Smooth muscle cell (in vitro differentiated cells): ENCODE measurements at regions not wholly inside any gene's neighbourhood (a gene's known extent, or its start where the extent isn't known, plus 50 kb on each side); places are given as distances from the start of the nearest gene placed in this dataset.

Experiments used
- DNase-seq: peaks from one replicate; lab custom pipeline; 2025; ENCODE audit not compliant: unreplicated experiment; lab: John Stamatoyannopoulos, UW
- H2AFZ ChIP-seq: fragments of 200-600 bp; sonication (generic); 2 replicates; pipeline ENCODE4 v1.6.0; 2016; ENCODE audit warnings: antibody characterized with exemption, low read depth, mild to moderate bottlenecking
- H3F3A ChIP-seq: fragments of 200-600 bp; sonication (generic); 2 replicates; pipeline ENCODE4 v1.6.0; 2017; ENCODE audit warnings: antibody characterized with exemption, low read depth
- H3K27ac ChIP-seq: fragments of 200-600 bp; sonication (generic); 2 replicates; pipeline ENCODE4 v1.5.1; 2016; ENCODE audit warnings: low read depth, mild to moderate bottlenecking
- H3K27me3 ChIP-seq: fragments of 200-600 bp; sonication (generic); 2 replicates; pipeline ENCODE4 v1.6.1; 2016; ENCODE audit warnings: low read depth, mild to moderate bottlenecking
- H3K36me3 ChIP-seq: fragments of 200-600 bp; sonication (generic); 2 replicates; pipeline ENCODE4 v1.5.1; 2016; ENCODE audit warnings: low read depth
- H3K4me1 ChIP-seq: fragments of 200-600 bp; sonication (generic); 2 replicates; pipeline ENCODE4 v1.5.1; 2016; ENCODE audit warnings: low read depth
- H3K4me2 ChIP-seq: fragments of 200-600 bp; sonication (generic); 2 replicates; pipeline ENCODE4 v1.6.0; 2016; ENCODE audit warnings: mild to moderate bottlenecking
- H3K4me3 ChIP-seq: fragments of 200-600 bp; sonication (generic); 2 replicates; pipeline ENCODE4 v1.5.1; 2016; ENCODE audit warnings: mild to moderate bottlenecking
- H3K79me2 ChIP-seq: fragments of 200-600 bp; sonication (generic); 2 replicates; pipeline ENCODE4 v1.6.0; 2016; ENCODE audit warnings: low read depth, mild to moderate bottlenecking
- H3K9ac ChIP-seq: fragments of 200-600 bp; sonication (generic); 2 replicates; pipeline ENCODE4 v1.6.0; 2016; ENCODE audit warnings: low read depth
- H3K9me3 ChIP-seq: fragments of 200-600 bp; sonication (generic); replicated peaks from 2 replicates; pipeline ENCODE4 v1.5.1; 2016; ENCODE audit warnings: low read depth
- H4K20me1 ChIP-seq: fragments of 200-600 bp; sonication (generic); 2 replicates; pipeline ENCODE4 v1.6.0; 2016; ENCODE audit warnings: low read depth
- CTCF ChIP-seq: fragments of 200-600 bp; sonication (generic); IDR thresholded peaks from 2 replicates; pipeline ENCODE4 v1.5.1; 2017; ENCODE audit warnings: borderline replicate concordance, mild to moderate bottlenecking, antibody characterized with exemption; ENCODE audit not compliant: insufficient read depth, poor library complexity, severe bottlenecking
- WGBS: methylation state at CpG from one replicate; pipeline ENCODE4 v1.1.7; 2016; ENCODE audit warnings: low lambda C conversion rate; 5-methylcytosine and 5-hydroxymethylcytosine counted together

DNA sequence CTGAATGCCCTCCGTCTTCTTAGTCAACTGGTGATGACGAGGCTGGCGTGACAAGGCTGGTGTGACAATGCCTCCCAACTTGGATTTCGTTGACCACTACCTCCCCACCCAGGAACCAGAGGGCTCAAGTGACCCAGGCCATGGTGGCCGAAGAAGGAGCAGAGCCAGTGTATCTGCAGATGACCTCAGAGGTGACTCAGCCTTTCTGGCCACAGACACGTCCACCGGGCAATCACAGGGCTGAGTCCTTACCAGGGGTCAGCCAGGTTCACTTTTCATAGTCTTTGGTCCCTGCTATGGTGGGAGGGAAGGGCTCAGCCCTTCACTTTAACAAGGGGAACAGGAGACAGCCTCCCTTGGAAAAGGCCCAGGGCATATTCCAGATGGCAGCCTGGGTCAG, 116.3 kb downstream of the MAF start:
- 87% methylated on average over 7 of the region's 7 CpGs for WGBS
- no peak overlapping the region for H3K27ac ChIP-seq
- no peak overlapping the region for H2AFZ ChIP-seq
- no peak for TF ChIP-seq CTCF
- DNase-seq, result no peak
- H3K79me2 ChIP-seq, result no peaks in the 10 kb centered on the region
- H3K4me2 ChIP-seq, result no peak overlapping the region
- no peaks in the 10 kb centered on the region for H4K20me1 ChIP-seq
- H3K4me1 ChIP-seq, result no peaks in the 10 kb centered on the region
- H3K36me3 ChIP-seq, result no peaks in the 10 kb centered on the region
- no peaks in the 10 kb centered on the region for H3F3A ChIP-seq
- no peaks in the 10 kb centered on the region for H3K9me3 ChIP-seq
- no peak overlapping the region for H3K4me3 ChIP-seq
- peaks cover 39% of the 10 kb centered on the region for H3K27me3 ChIP-seq
- H3K9ac ChIP-seq, result no peak overlapping the region

GRCh38 chr16:79483336-79483735, 117.2 kb downstream of the MAF start:
- H3K27me3 ChIP-seq, result peaks cover 34% of the 10 kb centered on the region
- no peaks in the 10 kb centered on the region for H3K9me3 ChIP-seq
- no peaks in the 10 kb centered on the region for H3K36me3 ChIP-seq
- H2AFZ ChIP-seq, result no peak overlapping the region
- no peaks in the 10 kb centered on the region for H3K4me1 ChIP-seq
- H3K4me2 ChIP-seq, result no peak overlapping the region
- no peaks in the 10 kb centered on the region for H3K79me2 ChIP-seq
- H3K27ac ChIP-seq, result no peak overlapping the region
- WGBS, result 94% methylated on average over 3 of the region's 3 CpGs
- H4K20me1 ChIP-seq, result no peaks in the 10 kb centered on the region
- no peak for DNase-seq
- no peaks in the 10 kb centered on the region for H3F3A ChIP-seq
- no peak for TF ChIP-seq CTCF
- no peak overlapping the region for H3K4me3 ChIP-seq
- no peak overlapping the region for H3K9ac ChIP-seq

DNA sequence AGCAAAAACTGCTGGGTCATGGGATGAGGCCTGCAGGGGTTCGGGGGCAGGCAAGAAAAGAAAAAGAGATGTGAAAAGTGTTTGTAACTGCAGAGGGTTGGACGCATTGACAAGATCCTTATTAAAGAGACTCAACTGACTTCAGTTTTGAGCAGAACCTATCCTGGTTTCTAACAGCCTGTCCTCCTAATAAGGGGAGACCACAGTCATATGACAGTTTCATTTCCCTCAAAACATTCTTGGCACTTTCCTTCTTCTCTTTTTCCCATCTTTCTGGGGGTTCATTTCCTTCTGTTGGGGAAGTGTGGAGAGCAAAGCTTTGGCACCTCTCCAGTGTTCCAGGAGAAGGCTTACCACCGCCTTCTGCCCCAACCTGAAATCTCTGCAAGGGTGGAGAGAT, 118.5 kb downstream of the MAF start:
- Histone ChIP-seq H2AFZ (no peak overlapping the region), H3K4me1 (no peaks in the 10 kb centered on the region), H3K79me2 (no peaks in the 10 kb centered on the region), H3K4me3 (no peak overlapping the region), H3K36me3 (no peaks in the 10 kb centered on the region), H4K20me1 (no peaks in the 10 kb centered on the region), H3K4me2 (no peak overlapping the region), H3K27ac (no peak overlapping the region), H3K9me3 (no peaks in the 10 kb centered on the region), H3F3A (no peaks in the 10 kb centered on the region), H3K27me3 (peaks cover 29% of the 10 kb centered on the region), H3K9ac (no peak overlapping the region)
- DNase-seq, result no peak
- no peak for TF ChIP-seq CTCF
- 63% methylated on average over 3 of the region's 3 CpGs for WGBS

GRCh38 chr16:79480929-79481328, 119.6 kb downstream of the MAF start:
- H3K9me3 ChIP-seq, result no peaks in the 10 kb centered on the region
- WGBS, result 95% methylated on average over 3 of the region's 3 CpGs
- peaks cover 26% of the 10 kb centered on the region for H3K27me3 ChIP-seq
- no peaks in the 10 kb centered on the region for H3F3A ChIP-seq
- H3K4me2 ChIP-seq, result no peak overlapping the region
- DNase-seq, result no peak
- TF ChIP-seq CTCF, result no peak
- H3K79me2 ChIP-seq, result no peaks in the 10 kb centered on the region
- no peak overlapping the region for H3K9ac ChIP-seq
- H3K4me3 ChIP-seq, result no peak overlapping the region
- H2AFZ ChIP-seq, result no peak overlapping the region
- no peaks in the 10 kb centered on the region for H4K20me1 ChIP-seq
- no peaks in the 10 kb centered on the region for H3K4me1 ChIP-seq
- H3K36me3 ChIP-seq, result no peaks in the 10 kb centered on the region
- H3K27ac ChIP-seq, result no peak overlapping the region
